SK-N-SH (cell line): ENCODE measurements at regions not wholly inside any gene's neighbourhood (a gene's known extent, or its start where the extent isn't known, plus 50 kb on each side); places are given as distances from the start of the nearest gene placed in this dataset.

Experiments used
- CTCF ChIA-PET: fragments of 300-600, 350-600 bp; formaldehyde crosslinking; extraction: SDS; loops from one replicate; lab custom pipeline; 2021; lab: Yijun Ruan, JAX
- POLR2A ChIA-PET: fragments of 350-600 bp; sonication (Branson Sonifier 250); formaldehyde crosslinking; extraction: SDS; loops from one replicate; lab custom pipeline; 2020; ENCODE audit warnings: antibody characterized with exemption, inconsistent platforms; lab: Yijun Ruan, JAX
- DNase-seq: peaks from one replicate; pipeline ENCODE4 v3.0.0; 2012
- H2AFZ ChIP-seq: fragments of 200-600 bp; sonication (generic); 2 replicates; pipeline ENCODE4 v1.8.1; 2016; ENCODE audit warnings: antibody characterized with exemption, mild to moderate bottlenecking, low read depth
- H3F3A ChIP-seq: fragments of 200-600 bp; sonication (generic); replicated peaks from 2 replicates; pipeline ENCODE3; 2016; ENCODE audit warnings: antibody characterized with exemption, mild to moderate bottlenecking; ENCODE audit not compliant: insufficient read depth
- H3K27ac ChIP-seq, 2 experiments: fragments of 200-500 bp in 1 of 2; fragments of 200-600 bp in 1 of 2; sonication (Bioruptor generic) in 1 of 2; sonication (generic), shearing (Covaris generic) in 1 of 2; 2 replicates each; pipeline versions ENCODE4 v1.5.1 to v1.6.1; 2014 to 2016; ENCODE audit warnings: low read depth in 2 of 2, inconsistent platforms in 1 of 2, low read length in 1 of 2, mild to moderate bottlenecking in 1 of 2, mixed read lengths in 1 of 2
- H3K27me3 ChIP-seq: fragments of 200-600 bp; sonication (generic), shearing (Covaris generic); 2 replicates; pipeline ENCODE4 v1.6.1; 2016; ENCODE audit warnings: mixed run types; ENCODE audit not compliant: insufficient read depth
- H3K36me3 ChIP-seq, 2 experiments: fragments of 200-500 bp in 1 of 2; fragments of 200-600 bp in 1 of 2; sonication (Bioruptor generic) in 1 of 2; sonication (generic) in 1 of 2; replicated peaks in 1 of 2; 2 replicates each; pipeline versions ENCODE3 to v1.5.1; 2014 to 2016; ENCODE audit warnings: low read length in 1 of 2, mild to moderate bottlenecking in 1 of 2; ENCODE audit not compliant: insufficient read depth in 2 of 2, control insufficient read depth in 1 of 2
- H3K4me1 ChIP-seq, 2 experiments: fragments of 200-500 bp in 1 of 2; fragments of 200-600 bp in 1 of 2; sonication (Bioruptor generic) in 1 of 2; sonication (generic), shearing (Covaris generic) in 1 of 2; 2 replicates each; pipeline versions ENCODE4 v1.5.1 to v1.6.1; 2014 to 2016; ENCODE audit warnings: low read depth in 1 of 2, low read length in 1 of 2, mixed run types in 1 of 2; ENCODE audit not compliant: insufficient read depth in 2 of 2, control insufficient read depth in 1 of 2
- H3K4me2 ChIP-seq: fragments of 200-600 bp; sonication (generic), shearing (Covaris generic); 2 replicates; pipeline ENCODE4 v1.6.1; 2017; ENCODE audit warnings: mixed run types
- H3K4me3 ChIP-seq, 2 experiments: fragments of 200-500 bp in 1 of 2; fragments of 200-600 bp in 1 of 2; sonication (Bioruptor generic) in 1 of 2; sonication (generic), shearing (Covaris generic) in 1 of 2; 2 replicates each; pipeline versions ENCODE4 v1.5.1 to v1.8.1; 2014 to 2016; ENCODE audit warnings: low read depth in 2 of 2, inconsistent platforms in 1 of 2, low read length in 1 of 2, mild to moderate bottlenecking in 1 of 2, mixed read lengths in 1 of 2, moderate library complexity in 1 of 2
- H3K79me2 ChIP-seq: fragments of 200-600 bp; sonication (generic); 2 replicates; pipeline ENCODE4 v1.8.1; 2017; ENCODE audit warnings: mild to moderate bottlenecking; ENCODE audit not compliant: insufficient read depth
- H3K9ac ChIP-seq: fragments of 200-600 bp; sonication (generic); 2 replicates; pipeline ENCODE4 v1.6.1; 2017; ENCODE audit warnings: mixed run types
- H3K9me2 ChIP-seq: fragments of 200-600 bp; sonication (generic); 2 replicates; pipeline ENCODE4 v1.6.1; 2017; ENCODE audit warnings: mixed run types
- H3K9me3 ChIP-seq: fragments of 200-600 bp; sonication (generic); 2 replicates; pipeline ENCODE4 v1.6.1; 2017; ENCODE audit warnings: mixed run types, mild to moderate bottlenecking, moderate library complexity
- H4K20me1 ChIP-seq: fragments of 200-600 bp; sonication (generic); 2 replicates; pipeline ENCODE4 v1.6.1; 2017; ENCODE audit warnings: mild to moderate bottlenecking, mixed run types; ENCODE audit not compliant: insufficient read depth
- CTCF ChIP-seq: fragments of 200-600 bp; sonication (generic); IDR thresholded peaks from 2 replicates; pipeline ENCODE4 v1.6.1; 2017; ENCODE audit warnings: antibody characterized with exemption, mild to moderate bottlenecking, moderate library complexity
- ELF1 ChIP-seq: IDR thresholded peaks from 2 replicates; pipeline ENCODE4 v1.4.0; 2012
- EZH2phosphoT487 ChIP-seq: fragments of 200-600 bp; sonication (generic); IDR thresholded peaks from 2 replicates; pipeline ENCODE4 v1.6.1; 2017; ENCODE audit warnings: low read depth, mixed run types, mild to moderate bottlenecking, antibody characterized with exemption, moderate library complexity, borderline replicate concordance
- FOXJ3 ChIP-seq: sonication (generic); formaldehyde crosslinking; IDR thresholded peaks from 2 replicates; pipeline ENCODE4 v1.5.1; 2020; ENCODE audit warnings: mild to moderate bottlenecking, missing genetic modification reagents
- FOXM1 ChIP-seq: IDR thresholded peaks from 2 replicates; pipeline ENCODE4 v1.4.0; 2012; ENCODE audit warnings: low read depth, mild to moderate bottlenecking
- GABPA ChIP-seq: IDR thresholded peaks from 2 replicates; pipeline ENCODE4 v1.4.0; 2012; ENCODE audit warnings: low read depth, mild to moderate bottlenecking
- GATA2 ChIP-seq: sonication (generic); formaldehyde crosslinking; IDR thresholded peaks from 2 replicates; pipeline ENCODE4 v1.5.0; 2020; ENCODE audit warnings: mild to moderate bottlenecking, missing genetic modification reagents
- JUND ChIP-seq: IDR thresholded peaks from 2 replicates; pipeline ENCODE4 v1.4.0; 2012
- MXI1 ChIP-seq: IDR thresholded peaks from 2 replicates; pipeline ENCODE4 v1.6.1; 2012; ENCODE audit warnings: mild to moderate bottlenecking, low read depth, low read length, improper control_type of control experiment
- NFIC ChIP-seq: IDR thresholded peaks from 2 replicates; pipeline ENCODE4 v1.4.0; 2012; ENCODE audit warnings: borderline replicate concordance
- PBX3 ChIP-seq: IDR thresholded peaks from 2 replicates; pipeline ENCODE4; 2012
- RAD21 ChIP-seq: IDR thresholded peaks from 2 replicates; pipeline ENCODE4 v1.6.1; 2012; ENCODE audit warnings: mild to moderate bottlenecking, low read length
- SMC3 ChIP-seq: IDR thresholded peaks from 2 replicates; pipeline ENCODE4 v1.6.1; 2012; ENCODE audit warnings: low read depth, low read length, improper control_type of control experiment
- TAF1 ChIP-seq: IDR thresholded peaks from 2 replicates; pipeline ENCODE4 v1.6.1; 2012; ENCODE audit warnings: low read depth, mild to moderate bottlenecking, low read length, moderate library complexity, borderline replicate concordance
- TCF12 ChIP-seq: IDR thresholded peaks from 2 replicates; pipeline ENCODE4 v1.4.0; 2012
- TEAD4 ChIP-seq: IDR thresholded peaks from 2 replicates; pipeline ENCODE4 v1.4.0; 2012; ENCODE audit warnings: mild to moderate bottlenecking, borderline replicate concordance; ENCODE audit not compliant: insufficient read depth
- USF2 ChIP-seq: fragments of 150-350 bp; IDR thresholded peaks from 2 replicates; pipeline ENCODE4 v1.6.1; 2017; ENCODE audit warnings: antibody characterized with exemption, low read length, low read depth, borderline replicate concordance
- WGBS: methylation state at CpG from one replicate; pipeline ENCODE4 v1.1.6; 2017; ENCODE audit warnings: low lambda C conversion rate; 5-methylcytosine and 5-hydroxymethylcytosine counted together

GRCh38 chr6:126722411-126722810 lies 382.5 kb downstream of the CENPW start:
- ChIA-PET CTCF (no interaction called here), POLR2A (no interaction called here)
- Histone ChIP-seq H3F3A (no peaks in the 10 kb centered on the region), H2AFZ (no peak overlapping the region), H4K20me1 (no peaks in the 10 kb centered on the region), H3K4me3 (no peak overlapping the region), H3K9ac (no peak overlapping the region), H3K9me2 (no peaks in the 10 kb centered on the region), H3K27ac (no peak overlapping the region), H3K9me3 (no peaks in the 10 kb centered on the region), H3K27me3 (no peaks in the 10 kb centered on the region), H3K4me1 (no peaks in the 10 kb centered on the region), H3K36me3 (no peaks in the 10 kb centered on the region), H3K4me2 (no peak overlapping the region), H3K79me2 (no peaks in the 10 kb centered on the region)
- DNase-seq = no peak
- no peak for TF ChIP-seq GATA2 (CRISPR knock-in tag)
- TF ChIP-seq PBX3 = no peak
- 13% methylated on average over 2 of the region's 2 CpGs for WGBS

- CTCF ChIA-PET = no interaction called here
- Histone ChIP-seq H3K4me1 (no peaks in the 10 kb centered on the region), H2AFZ (no peak overlapping the region), H3F3A (no peaks in the 10 kb centered on the region), H3K27me3 (no peaks in the 10 kb centered on the region), H4K20me1 (no peaks in the 10 kb centered on the region), H3K4me3 (no peak overlapping the region), H3K4me2 (no peak overlapping the region), H3K36me3 (no peaks in the 10 kb centered on the region), H3K9me3 (no peaks in the 10 kb centered on the region), H3K79me2 (no peaks in the 10 kb centered on the region), H3K9me2 (no peaks in the 10 kb centered on the region), H3K9ac (no peak overlapping the region), H3K27ac (no peak overlapping the region)
- TF ChIP-seq NFIC (no peak), USF2 (no peak), ELF1 (no peak), TEAD4 (no peak), GABPA (no peak), TAF1 (no peak), FOXM1 (no peak), FOXJ3 (CRISPR knock-in tag) (no peak), EZH2phosphoT487 (no peak), SMC3 (no peak), JUND (no peak), MXI1 (no peak), RAD21 (no peak), CTCF (no peak), TCF12 (no peak)
- 73% methylated on average over 10 of the region's 10 CpGs for WGBS
- DNase-seq = no peak
- POLR2A ChIA-PET = no interaction called here
Measured at GRCh38 chr6:126723541-126724170, 383.7 kb downstream of the CENPW start.
